Astrocyte of the spinal cord (primary cell): ENCODE measurements at regions not wholly inside any gene's neighbourhood (a gene's known extent, or its start where the extent isn't known, plus 50 kb on each side); places are given as distances from the start of the nearest gene placed in this dataset.

ENCODE experiments used
- DNase-seq: peaks from one replicate; pipeline ENCODE4 v3.0.0; 2011; ENCODE audit warnings: low read depth, low spot score
- H3K4me3 ChIP-seq: 2 replicates; pipeline ENCODE4 v1.5.1; 2011; ENCODE audit warnings: low read depth, mild to moderate bottlenecking, low read length, moderate library complexity
- in situ Hi-C: cut with HindIII; loops from 2 replicates; pipeline ENCODE4 v1.10.0; 2017; ENCODE audit warnings: low sequenced_read_pairs
- TF ChIP-seq, protein P1 (sequence below): IDR thresholded peaks from 2 replicates; pipeline ENCODE4 v1.5.1; 2012; ENCODE audit warnings: low read depth, mild to moderate bottlenecking, low read length, inconsistent platforms

DNA sequence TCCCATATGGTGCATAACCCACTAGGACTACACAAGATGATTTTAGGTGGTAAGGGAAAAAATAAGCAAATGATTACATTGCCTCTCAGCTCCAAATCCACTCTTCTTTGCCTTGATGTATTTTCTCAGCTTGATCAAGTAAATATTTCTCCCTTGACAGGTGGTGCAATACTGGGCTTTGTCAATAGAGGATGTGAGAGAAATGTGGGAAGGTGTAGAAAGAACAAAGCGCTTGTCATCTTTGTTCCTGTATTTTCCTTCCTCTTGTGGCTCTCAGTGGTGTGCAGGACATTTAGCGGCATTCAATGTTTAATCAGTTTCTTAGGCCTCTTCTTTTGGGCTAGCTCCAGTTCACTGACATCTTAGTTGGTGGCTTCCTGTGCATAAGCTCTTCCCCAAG is 1165.8 kb upstream of the GOT2 start:
- no peak overlapping the region for H3K4me3 ChIP-seq
- in situ Hi-C loops = no loop called here
- DNase-seq = no peak
- TF ChIP-seq, protein P1, sequence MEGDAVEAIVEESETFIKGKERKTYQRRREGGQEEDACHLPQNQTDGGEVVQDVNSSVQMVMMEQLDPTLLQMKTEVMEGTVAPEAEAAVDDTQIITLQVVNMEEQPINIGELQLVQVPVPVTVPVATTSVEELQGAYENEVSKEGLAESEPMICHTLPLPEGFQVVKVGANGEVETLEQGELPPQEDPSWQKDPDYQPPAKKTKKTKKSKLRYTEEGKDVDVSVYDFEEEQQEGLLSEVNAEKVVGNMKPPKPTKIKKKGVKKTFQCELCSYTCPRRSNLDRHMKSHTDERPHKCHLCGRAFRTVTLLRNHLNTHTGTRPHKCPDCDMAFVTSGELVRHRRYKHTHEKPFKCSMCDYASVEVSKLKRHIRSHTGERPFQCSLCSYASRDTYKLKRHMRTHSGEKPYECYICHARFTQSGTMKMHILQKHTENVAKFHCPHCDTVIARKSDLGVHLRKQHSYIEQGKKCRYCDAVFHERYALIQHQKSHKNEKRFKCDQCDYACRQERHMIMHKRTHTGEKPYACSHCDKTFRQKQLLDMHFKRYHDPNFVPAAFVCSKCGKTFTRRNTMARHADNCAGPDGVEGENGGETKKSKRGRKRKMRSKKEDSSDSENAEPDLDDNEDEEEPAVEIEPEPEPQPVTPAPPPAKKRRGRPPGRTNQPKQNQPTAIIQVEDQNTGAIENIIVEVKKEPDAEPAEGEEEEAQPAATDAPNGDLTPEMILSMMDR = no peak

DNA sequence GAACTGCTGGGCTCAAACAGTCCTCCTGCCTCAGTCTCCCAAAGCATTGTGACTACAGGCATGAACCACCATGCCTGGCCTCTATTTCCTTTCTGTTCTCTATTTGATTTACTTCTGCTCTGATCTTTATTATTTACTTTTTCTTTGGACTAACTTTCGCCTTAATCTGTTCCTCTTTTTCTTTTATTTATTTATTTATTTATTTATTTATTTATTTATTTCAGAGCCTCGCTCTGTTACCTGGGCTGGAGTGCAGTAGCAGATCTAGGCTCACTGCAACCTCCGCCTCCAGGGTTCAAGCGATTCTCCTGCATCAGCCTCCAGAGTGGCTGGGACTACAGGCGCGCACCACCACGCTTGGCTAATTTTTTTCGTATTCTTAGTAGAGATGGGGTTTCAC is 1158.3 kb upstream of the GOT2 start:
- no peak for DNase-seq
- H3K4me3 ChIP-seq = no peak overlapping the region
- in situ Hi-C loops = no loop called here
- TF ChIP-seq, protein P1 = no peak

DNA sequence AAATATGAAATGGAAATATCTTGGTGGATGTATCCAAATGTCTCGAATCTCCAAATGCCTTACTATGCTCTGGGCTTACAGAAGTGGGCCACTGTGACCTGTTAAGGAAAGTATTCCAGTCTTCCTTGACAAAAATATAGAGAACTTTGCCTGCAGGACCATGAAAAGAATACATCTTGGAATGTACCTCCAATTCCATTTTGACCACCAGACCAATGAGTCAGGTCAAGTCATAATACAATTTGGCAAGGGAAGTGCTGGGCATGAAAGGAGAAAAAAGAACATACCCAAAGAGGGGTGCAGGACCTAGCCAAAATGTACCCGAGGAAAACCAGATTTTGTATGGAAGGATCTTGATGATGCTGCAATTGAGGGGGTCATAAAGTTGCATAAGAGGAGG is 1153.7 kb upstream of the GOT2 start:
- TF ChIP-seq, protein P1 = no peak
- no peak overlapping the region for H3K4me3 ChIP-seq
- in situ Hi-C loops = no loop called here
- DNase-seq = no peak

DNA sequence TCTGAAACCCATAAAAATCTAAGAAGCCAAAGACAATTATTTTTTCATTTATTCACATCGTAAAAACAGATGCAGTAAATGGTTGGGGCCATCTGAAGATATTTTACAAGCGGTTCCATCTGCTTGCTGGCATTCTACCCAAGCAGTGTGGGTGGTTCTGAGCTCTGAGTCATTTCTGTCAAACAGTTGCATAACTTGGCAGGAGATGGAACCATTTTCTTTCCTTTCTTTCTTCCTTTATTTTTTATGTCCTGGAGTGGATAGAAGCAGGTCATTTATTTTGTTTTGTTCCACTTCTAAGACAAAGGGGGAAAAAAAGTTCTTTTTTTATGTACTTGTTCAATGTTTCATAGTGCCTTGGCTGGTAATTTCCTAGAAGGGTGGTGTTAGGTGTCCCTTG is 1151.9 kb upstream of the GOT2 start:
- TF ChIP-seq, protein P1 = no peak
- no peak overlapping the region for H3K4me3 ChIP-seq
- peak; percentile 84 for DNase-seq
- in situ Hi-C loops = no loop called here

DNA sequence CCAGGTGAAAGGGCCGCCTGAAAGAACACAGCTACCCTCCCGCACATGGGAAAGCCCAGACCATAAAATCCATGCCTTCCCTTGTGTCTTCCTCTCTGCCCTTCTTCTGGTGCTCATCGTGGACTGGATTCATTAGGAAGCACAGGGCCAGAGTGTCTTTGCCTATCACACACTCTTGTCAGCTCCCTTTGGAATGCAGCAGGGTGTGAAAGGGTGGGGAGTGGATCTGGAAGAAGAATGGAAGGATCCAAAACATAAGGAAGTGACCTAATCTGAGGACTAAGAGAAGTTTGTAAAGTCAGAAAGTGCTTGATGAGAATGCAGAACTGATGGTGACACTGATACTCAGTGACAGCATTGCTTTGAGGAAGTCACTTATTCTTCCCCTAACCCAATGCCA is 1147.3 kb upstream of the GOT2 start:
- DNase-seq = no peak
- in situ Hi-C loops = no loop called here
- H3K4me3 ChIP-seq = no peak overlapping the region
- TF ChIP-seq, protein P1 = no peak

DNA sequence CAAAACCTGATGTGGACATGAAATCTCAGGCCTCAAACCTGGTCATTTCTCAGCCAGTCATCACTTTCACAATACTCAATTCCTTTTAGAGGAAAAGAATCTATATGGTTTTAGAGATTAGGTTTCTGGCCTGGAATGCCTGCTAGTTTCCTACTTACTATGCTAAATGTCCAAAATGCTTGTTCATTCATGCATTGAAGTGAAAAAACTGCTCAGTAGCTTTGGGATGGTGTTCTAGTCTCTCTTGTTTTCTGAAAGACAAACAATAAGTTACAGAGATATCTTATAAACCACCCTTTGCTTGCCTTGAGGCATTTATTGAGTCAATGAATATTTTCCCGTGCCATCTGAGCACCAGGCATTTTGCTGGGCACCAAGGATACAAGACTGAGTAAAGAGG is 1146.5 kb upstream of the GOT2 start:
- no peak for DNase-seq
- H3K4me3 ChIP-seq = no peak overlapping the region
- TF ChIP-seq, protein P1 = no peak
- in situ Hi-C loops = no loop called here

DNA sequence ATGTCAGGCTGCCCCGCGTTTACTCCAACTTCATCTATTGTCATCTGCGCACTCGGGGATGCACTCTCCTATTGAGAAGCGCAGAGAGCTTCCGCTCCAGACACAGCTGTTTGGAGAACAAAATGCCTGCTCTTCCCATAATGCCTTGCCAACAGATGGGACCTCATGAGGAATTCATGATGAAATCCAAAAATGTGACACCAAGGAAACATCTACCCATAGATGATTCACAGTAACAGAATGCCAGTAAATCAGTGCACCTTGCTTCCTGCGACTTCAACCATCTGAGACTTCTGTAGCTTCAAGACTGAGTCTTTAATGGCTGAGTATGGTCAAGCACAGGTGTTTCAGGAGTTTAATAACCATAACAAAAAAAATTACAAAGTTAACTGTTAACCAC is 1144.9 kb upstream of the GOT2 start:
- no peak overlapping the region for H3K4me3 ChIP-seq
- TF ChIP-seq, protein P1 = no peak
- in situ Hi-C loops = no loop called here
- DNase-seq = no peak
